NT2/D1 (cell line): ENCODE measurements at regions not wholly inside any gene's neighbourhood (a gene's known extent, or its start where the extent isn't known, plus 50 kb on each side); places are given as distances from the start of the nearest gene placed in this dataset.
"Not testable (repeated sequence)": the region's sequence is repeated elsewhere in the genome, so short reads cannot be mapped to it uniquely, and the experiment has no call there.

Experiments
- DNase-seq: peaks from one replicate; pipeline ENCODE4 v3.0.0-alpha.2; 2011; ENCODE audit warnings: low read depth, low spot score
- H3K27me3 ChIP-seq: 2 replicates; pipeline ENCODE4 v1.6.0; 2011; ENCODE audit warnings: mild to moderate bottlenecking; ENCODE audit not compliant: insufficient read length, insufficient read depth
- H3K36me3 ChIP-seq: 2 replicates; pipeline ENCODE4 v1.6.1; 2011; ENCODE audit warnings: mild to moderate bottlenecking, low read length, mixed read lengths; ENCODE audit not compliant: insufficient read depth, insufficient read length
- H3K4me1 ChIP-seq: 2 replicates; pipeline ENCODE4 v1.5.1; 2011; ENCODE audit not compliant: insufficient read depth, insufficient read length
- H3K4me3 ChIP-seq: 2 replicates; pipeline ENCODE4 v1.5.1; 2011; ENCODE audit warnings: low read depth; ENCODE audit not compliant: insufficient read length
- H3K9ac ChIP-seq: 2 replicates; pipeline ENCODE4 v1.6.0; 2011; ENCODE audit warnings: low read depth; ENCODE audit not compliant: insufficient read length
- H3K9me3 ChIP-seq: 2 replicates; pipeline ENCODE4 v1.5.1; 2011; ENCODE audit warnings: mild to moderate bottlenecking, low read length; ENCODE audit not compliant: insufficient read depth

DNA sequence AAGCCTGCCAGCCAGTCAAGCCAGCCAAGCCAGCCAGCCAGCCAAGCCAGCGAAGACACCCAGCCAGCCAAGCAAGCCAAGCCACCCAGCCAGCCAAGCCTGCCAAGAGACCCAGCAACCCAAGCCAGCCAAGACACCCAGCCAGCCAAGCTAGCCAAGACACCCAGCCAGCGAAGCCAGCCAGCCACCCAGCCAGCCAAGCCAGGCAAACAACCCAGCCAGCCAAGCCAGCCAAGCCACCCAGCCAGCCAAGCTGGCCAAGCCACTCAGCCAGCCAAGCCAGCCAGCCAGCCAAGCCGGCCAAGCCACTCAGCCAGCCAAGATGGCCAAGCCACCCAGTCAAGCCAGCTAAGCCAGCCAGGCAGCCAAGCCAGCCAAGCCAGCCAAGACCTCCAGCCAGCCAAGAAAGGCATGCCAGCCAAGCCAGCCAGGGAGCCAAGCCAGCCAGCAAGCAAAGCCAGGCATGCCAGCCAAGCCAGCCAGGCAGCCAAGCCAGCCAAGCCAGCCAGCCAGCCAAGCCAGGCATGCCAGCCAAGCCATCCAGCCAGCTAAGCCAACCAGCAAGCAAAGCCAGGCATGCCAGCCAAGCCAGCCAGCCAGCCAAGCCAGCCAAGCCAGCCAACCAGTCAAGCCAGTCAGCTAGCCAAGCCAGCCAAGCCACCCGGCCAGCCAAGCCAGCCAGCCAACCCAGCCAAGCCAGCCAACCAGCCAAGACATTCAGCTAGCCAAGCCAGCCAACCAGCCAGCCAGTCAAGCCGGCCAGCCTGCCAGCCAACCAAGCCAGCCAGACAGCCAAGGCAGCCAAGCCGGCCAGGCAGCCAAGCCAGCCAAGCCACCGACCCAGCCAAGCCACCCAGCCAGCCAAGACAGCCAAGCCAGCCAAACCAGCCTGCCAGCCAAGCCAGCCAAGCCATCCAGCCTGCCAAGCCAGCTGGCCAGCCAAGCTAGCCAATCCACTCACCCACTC lies 323.8 kb upstream of the PLGLB2 start:
- H3K9ac ChIP-seq, H3K4me1 ChIP-seq, H3K4me3 ChIP-seq, H3K36me3 ChIP-seq, DNase-seq, H3K9me3 ChIP-seq, H3K27me3 ChIP-seq: not testable (repeated sequence)

DNA sequence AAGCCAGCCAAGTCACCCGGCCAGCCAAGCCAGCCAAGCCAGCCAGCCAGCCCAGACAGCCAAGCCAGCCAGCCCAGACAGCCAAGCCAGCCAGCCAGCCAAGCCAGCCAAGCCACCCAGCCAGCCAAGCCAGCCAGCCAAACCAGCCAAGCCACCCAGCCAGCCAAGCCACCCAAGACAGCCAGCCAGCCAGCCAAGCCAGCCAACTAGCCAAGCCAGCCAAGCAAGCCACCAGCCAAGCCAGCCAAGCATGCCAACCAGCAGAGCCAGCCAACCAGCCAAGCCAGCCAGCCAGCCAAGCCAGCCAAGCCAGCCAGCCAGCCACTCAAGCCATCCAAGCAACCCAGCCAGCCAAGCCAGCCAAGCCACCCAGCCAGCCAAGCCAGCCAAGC lies 323.1 kb upstream of the PLGLB2 start:
- not testable (repeated sequence) for DNase-seq, H3K9ac ChIP-seq, H3K4me1 ChIP-seq, H3K27me3 ChIP-seq, H3K36me3 ChIP-seq, H3K4me3 ChIP-seq, H3K9me3 ChIP-seq

DNA sequence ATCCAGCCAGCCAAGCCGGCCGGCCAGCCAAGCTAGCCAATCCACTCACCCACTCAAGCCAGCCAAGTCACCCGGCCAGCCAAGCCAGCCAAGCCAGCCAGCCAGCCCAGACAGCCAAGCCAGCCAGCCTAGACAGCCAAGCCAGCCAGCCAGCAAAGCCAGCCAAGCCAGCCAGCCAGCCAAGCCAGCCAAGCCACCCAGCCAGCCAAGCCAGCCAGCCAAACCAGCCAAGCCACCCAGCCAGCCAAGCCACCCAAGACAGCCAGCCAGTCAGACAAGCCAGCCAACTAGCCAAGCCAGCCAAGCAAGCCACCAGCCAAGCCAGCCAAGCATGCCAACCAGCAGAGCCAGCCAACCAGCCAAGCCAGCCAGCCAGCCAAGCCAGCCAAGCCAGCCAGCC lies 322.7 kb upstream of the PLGLB2 start:
- H3K27me3 ChIP-seq, H3K36me3 ChIP-seq, DNase-seq, H3K4me3 ChIP-seq, H3K9me3 ChIP-seq, H3K4me1 ChIP-seq, H3K9ac ChIP-seq: not testable (repeated sequence)

DNA sequence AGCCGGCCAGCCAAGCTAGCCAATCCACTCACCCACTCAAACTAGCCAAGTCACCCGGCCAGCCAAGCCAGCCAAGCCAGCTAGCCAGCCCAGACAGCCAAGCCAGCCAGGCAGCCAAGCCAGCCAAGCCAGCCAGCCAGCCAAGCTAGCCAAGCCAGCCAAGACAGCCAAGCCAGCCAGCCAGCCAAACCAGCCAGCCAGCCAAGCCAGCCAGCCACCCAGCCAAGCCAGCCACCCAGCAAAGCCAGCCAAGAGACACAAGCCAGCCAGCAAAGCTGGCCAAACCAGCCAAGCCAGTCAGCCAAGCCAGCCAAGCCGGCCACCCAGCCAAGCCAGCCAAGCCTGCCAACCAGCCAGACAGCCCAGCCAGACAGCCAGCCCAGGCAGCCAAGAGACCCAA lies 322.2 kb upstream of the PLGLB2 start:
- H3K4me3 ChIP-seq, H3K27me3 ChIP-seq, H3K4me1 ChIP-seq, H3K9me3 ChIP-seq, H3K36me3 ChIP-seq, H3K9ac ChIP-seq, DNase-seq: not testable (repeated sequence)

DNA sequence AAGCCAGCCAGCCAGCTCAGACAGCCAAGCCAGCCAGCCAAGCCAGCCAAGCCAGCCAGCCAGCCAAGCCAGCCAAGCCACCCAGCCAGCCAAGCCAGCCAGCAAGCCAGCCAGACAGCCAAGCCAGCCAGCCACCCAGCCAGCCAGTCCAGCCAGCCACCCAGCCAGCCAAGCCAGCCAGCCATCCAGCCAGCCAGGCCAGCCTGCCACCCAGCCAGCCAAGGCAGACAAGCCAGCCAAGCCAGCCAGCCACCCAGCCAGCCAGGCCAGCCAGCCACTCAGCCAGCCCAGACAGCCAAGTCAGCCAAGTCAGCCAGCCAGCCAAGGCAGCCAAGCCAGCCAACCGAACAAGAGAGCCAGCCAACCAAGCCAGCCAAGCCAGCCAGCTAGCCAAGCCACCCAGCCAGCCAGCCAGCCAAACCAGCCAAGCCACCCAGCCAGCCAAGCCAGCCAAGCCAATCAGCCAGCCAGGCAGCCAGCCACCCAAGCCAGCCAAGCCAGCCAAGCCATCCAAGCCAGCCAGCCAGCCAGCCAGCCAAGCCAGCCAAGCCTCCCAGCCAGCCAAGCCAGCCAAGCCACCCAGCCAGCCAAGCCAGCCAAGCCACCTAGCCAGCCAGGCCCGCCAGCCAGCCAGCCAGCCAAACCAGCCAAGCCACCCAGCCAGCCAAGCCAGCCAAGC lies 319.3 kb upstream of the PLGLB2 start:
- not testable (repeated sequence) for H3K9ac ChIP-seq, H3K4me1 ChIP-seq, H3K27me3 ChIP-seq, DNase-seq, H3K36me3 ChIP-seq, H3K4me3 ChIP-seq, H3K9me3 ChIP-seq

DNA sequence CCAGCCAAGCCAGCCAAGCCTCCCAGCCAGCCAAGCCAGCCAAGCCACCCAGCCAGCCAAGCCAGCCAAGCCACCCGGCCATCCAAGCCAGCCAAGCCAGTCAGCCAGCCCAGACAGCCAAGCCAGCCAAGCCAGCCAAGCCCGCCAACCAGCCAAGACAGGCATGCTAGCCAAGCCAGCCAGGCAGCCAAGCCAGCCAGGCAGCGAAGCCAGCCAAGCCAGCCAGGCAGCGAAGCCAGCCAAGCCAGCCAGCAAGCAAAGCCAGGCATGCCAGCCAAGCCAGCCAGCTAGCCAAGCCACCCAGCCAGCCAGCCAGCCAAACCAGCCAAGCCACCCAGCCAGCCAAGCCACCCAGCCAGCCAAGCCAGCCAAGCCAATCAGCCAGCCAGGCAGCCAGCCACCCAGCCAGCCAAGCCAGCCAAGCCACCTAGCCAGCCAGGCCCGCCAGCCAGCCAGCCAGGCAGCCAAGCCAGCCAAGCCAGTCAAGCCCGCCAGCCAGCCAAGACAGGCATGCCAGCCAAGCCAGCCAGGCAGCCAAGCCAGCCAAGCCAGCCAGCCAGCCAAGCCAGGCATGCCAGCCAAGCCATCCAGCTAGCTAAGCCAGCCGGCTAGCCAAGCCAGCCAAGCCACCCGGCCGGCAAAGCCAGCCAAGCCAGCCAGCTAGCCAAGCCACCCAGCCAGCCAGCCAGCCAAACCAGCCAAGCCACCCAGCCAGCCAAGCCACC lies 318.5 kb upstream of the PLGLB2 start:
- H3K4me1 ChIP-seq, H3K27me3 ChIP-seq, H3K9me3 ChIP-seq, H3K4me3 ChIP-seq, H3K36me3 ChIP-seq, DNase-seq, H3K9ac ChIP-seq: not testable (repeated sequence)

DNA sequence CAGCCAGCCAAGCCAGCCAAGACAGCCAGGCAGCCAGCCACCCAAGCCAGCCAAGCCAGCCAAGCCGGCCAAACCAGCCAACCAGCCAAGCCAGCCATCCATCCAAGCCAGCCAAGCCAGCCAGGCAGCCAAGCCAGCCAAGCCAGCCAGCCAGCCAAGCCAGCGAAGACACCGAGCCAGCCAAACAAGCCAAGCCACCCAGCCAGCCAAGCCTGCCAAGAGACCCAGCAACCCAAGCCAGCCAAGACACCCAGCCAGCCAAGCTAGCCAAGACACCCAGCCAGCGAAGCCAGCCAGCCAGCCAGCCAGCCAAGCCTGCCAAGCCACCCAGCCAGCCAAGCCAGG lies 318.0 kb upstream of the PLGLB2 start:
- H3K27me3 ChIP-seq, H3K9ac ChIP-seq, H3K9me3 ChIP-seq, DNase-seq, H3K4me3 ChIP-seq, H3K4me1 ChIP-seq, H3K36me3 ChIP-seq: not testable (repeated sequence)

DNA sequence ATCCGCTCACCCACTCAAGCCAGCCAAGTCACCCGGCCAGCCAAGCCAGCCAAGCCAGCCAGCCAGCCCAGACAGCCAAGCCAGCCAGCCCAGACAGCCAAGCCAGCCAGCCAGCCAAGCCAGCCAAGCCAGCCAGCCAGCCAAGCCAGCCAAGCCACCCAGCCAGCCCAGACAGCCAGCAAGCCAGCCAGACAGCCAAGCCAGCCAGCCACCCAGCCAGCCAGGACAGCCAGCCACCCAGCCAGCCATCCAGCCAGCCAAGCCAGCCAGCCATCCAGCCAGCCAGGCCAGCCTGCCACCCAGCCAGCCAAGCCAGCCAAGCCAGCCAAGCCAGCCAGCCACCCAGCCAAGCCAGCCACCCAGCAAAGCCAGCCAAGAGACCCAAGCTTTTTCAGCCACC lies 316.8 kb upstream of the PLGLB2 start:
- H3K36me3 ChIP-seq, H3K9ac ChIP-seq, H3K9me3 ChIP-seq, DNase-seq, H3K4me1 ChIP-seq, H3K27me3 ChIP-seq, H3K4me3 ChIP-seq: not testable (repeated sequence)

DNA sequence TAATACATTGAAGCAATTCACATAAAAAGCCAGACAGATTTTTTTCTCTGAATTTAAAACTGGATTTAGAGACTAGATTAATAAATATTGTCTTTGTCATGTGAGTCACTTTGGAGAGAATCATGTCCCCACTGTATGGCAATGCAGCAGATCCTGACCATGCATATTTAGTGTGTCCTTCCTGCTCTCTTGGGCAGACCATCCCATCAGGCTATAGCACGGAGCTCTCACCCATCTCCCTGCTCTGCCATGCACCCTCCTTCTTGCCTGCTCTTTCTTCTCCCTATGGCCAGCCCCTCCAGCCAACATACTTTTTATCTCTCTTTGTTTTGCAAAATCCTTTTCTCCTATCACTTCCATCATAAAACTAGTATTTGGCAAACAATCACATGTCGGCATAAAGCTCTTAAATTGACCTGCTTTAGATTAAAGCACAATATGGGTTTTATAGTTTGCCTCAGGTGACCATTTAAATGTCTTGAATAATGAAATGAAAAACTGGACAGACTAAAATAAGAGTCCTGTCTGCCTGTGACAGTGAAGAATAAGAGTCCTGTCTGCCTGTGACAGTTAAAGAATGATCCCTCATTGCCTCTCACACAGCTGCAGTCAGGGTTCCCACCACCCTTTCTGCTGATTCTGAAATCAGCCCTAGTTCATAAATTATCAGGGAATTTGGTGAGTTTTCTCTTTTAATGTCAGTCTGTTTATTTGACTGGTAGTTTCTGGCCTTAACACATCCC lies 315.0 kb upstream of the PLGLB2 start:
- not testable (repeated sequence) for H3K36me3 ChIP-seq, H3K9ac ChIP-seq, H3K4me3 ChIP-seq, H3K27me3 ChIP-seq, H3K4me1 ChIP-seq, H3K9me3 ChIP-seq, DNase-seq

DNA sequence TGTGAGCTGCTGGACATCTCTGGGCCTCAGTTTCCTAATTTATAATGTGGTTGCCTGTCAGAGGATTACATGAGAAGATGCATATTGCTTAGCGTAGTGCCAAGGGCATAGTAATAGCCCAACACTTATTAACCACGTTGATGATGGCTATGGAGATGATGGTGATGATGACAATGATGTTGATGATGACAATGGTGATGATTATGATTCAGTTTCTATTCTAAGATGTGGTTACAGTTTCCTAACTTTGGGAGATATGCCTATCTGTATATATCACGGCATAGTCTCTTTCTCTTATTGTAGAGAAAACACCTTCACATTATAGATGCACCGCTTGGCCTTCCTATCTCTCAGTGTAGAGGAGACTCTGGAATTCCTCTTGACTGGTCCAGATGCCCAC lies 311.9 kb upstream of the PLGLB2 start:
- not testable (repeated sequence) for H3K4me3 ChIP-seq, H3K27me3 ChIP-seq, DNase-seq, H3K36me3 ChIP-seq, H3K9me3 ChIP-seq, H3K9ac ChIP-seq, H3K4me1 ChIP-seq

DNA sequence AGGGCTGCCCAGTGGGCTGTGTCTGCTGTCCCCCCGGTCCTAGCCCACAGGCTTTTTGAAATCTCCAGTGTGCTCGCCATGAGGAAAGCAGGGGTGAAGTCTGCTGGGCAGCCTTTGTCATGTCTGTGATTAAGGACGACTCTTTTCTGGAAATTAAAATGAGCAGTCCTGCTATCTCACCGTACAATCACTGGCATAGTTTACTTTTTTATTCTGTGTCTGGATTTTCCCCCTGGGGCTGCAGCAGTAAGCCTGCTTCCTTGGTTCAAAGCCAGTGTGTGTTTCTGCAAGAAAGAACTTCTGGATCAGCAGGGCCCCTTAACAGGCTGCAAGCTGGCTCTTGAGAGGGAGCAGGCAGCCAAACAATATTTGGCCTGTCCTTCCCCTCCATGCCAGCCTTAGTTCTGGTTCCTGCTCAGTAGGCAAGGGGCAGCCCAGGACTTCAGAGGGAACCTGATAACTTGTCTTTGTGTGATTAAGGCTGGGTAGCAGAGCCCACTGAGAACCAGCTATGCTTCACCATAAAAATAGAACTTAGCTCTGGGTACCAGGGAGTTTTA lies 310.1 kb upstream of the PLGLB2 start:
- not testable (repeated sequence) for H3K9me3 ChIP-seq, H3K4me3 ChIP-seq, H3K9ac ChIP-seq, H3K4me1 ChIP-seq, H3K36me3 ChIP-seq, DNase-seq, H3K27me3 ChIP-seq
